HEK293T (cell line): ENCODE measurements at regions not wholly inside any gene's neighbourhood (a gene's known extent, or its start where the extent isn't known, plus 50 kb on each side); places are given as distances from the start of the nearest gene placed in this dataset.

ENCODE experiments used
- CTCF ChIA-PET: fragments of 350-600 bp; formaldehyde crosslinking; extraction: SDS; loops from one replicate; lab custom pipeline; 2021; ENCODE audit warnings: antibody characterized with exemption, inconsistent platforms; lab: Yijun Ruan, JAX
- POLR2A ChIA-PET: fragments of 350-600 bp; formaldehyde crosslinking; extraction: SDS; loops from one replicate; lab custom pipeline; 2020; ENCODE audit warnings: antibody characterized with exemption, inconsistent platforms; lab: Yijun Ruan, JAX
- DNase-seq: peaks from one replicate; pipeline ENCODE4 v3.0.0; 2012; ENCODE audit warnings: mixed read lengths; ENCODE audit errors: extremely low spot score
- ARNT ChIP-seq: fragments of 450-650 bp; IDR thresholded peaks from 2 replicates; pipeline ENCODE4 v1.6.1; 2017; ENCODE audit warnings: mild to moderate bottlenecking
- BHLHE40 ChIP-seq: fragments of 450-650 bp; IDR thresholded peaks from 2 replicates; pipeline ENCODE4 v1.6.1; 2016; ENCODE audit warnings: mild to moderate bottlenecking, moderate library complexity, borderline replicate concordance
- CTBP1 ChIP-seq: fragments of 450-650 bp; IDR thresholded peaks from 2 replicates; pipeline ENCODE4 v1.6.1; 2016; ENCODE audit warnings: borderline replicate concordance
- ELF4 ChIP-seq: fragments of 450-650 bp; IDR thresholded peaks from 2 replicates; pipeline ENCODE4 v1.6.1; 2017; ENCODE audit warnings: antibody characterized with exemption
- FOXA1 ChIP-seq: fragments of 450-650 bp; IDR thresholded peaks from 2 replicates; pipeline ENCODE4 v1.6.1; 2016; ENCODE audit warnings: mild to moderate bottlenecking
- FOXK2 ChIP-seq: fragments of 450-650 bp; IDR thresholded peaks from 2 replicates; pipeline ENCODE4 v1.6.1; 2016; ENCODE audit warnings: mild to moderate bottlenecking
- FOXM1 ChIP-seq: fragments of 450-650 bp; IDR thresholded peaks from 2 replicates; pipeline ENCODE4 v1.6.1; 2017; ENCODE audit warnings: mild to moderate bottlenecking, borderline replicate concordance
- HDGF ChIP-seq: fragments of 450-650 bp; IDR thresholded peaks from 2 replicates; pipeline ENCODE4 v1.6.1; 2017; ENCODE audit warnings: antibody characterized with exemption, borderline replicate concordance
- L3MBTL2 ChIP-seq: fragments of 450-650 bp; conservative IDR thresholded peaks from 2 replicates; pipeline ENCODE4 v1.6.1; 2016; ENCODE audit warnings: mild to moderate bottlenecking
- LEF1 ChIP-seq: fragments of 450-650 bp; IDR thresholded peaks from 2 replicates; pipeline ENCODE4 v1.6.1; 2017; ENCODE audit warnings: mild to moderate bottlenecking, borderline replicate concordance
- NFRKB ChIP-seq: fragments of 450-650 bp; IDR thresholded peaks from 2 replicates; pipeline ENCODE4 v1.6.1; 2016; ENCODE audit warnings: mild to moderate bottlenecking, moderate library complexity
- SP1 ChIP-seq: fragments of 450-650 bp; IDR thresholded peaks from 2 replicates; pipeline ENCODE4 v1.6.1; 2017
- SUZ12 ChIP-seq: fragments of 450-650 bp; IDR thresholded peaks from 2 replicates; pipeline ENCODE4 v1.6.1; 2016; ENCODE audit warnings: mild to moderate bottlenecking
- TARDBP ChIP-seq: fragments of 450-650 bp; IDR thresholded peaks from 2 replicates; pipeline ENCODE4 v1.6.1; 2016
- ZNF384 ChIP-seq: fragments of 450-650 bp; IDR thresholded peaks from 2 replicates; pipeline ENCODE4 v1.6.1; 2016
- TF ChIP-seq, protein P1 (sequence below): fragments of 450-650 bp; IDR thresholded peaks from 2 replicates; pipeline ENCODE4 v1.6.1; 2016

DNA sequence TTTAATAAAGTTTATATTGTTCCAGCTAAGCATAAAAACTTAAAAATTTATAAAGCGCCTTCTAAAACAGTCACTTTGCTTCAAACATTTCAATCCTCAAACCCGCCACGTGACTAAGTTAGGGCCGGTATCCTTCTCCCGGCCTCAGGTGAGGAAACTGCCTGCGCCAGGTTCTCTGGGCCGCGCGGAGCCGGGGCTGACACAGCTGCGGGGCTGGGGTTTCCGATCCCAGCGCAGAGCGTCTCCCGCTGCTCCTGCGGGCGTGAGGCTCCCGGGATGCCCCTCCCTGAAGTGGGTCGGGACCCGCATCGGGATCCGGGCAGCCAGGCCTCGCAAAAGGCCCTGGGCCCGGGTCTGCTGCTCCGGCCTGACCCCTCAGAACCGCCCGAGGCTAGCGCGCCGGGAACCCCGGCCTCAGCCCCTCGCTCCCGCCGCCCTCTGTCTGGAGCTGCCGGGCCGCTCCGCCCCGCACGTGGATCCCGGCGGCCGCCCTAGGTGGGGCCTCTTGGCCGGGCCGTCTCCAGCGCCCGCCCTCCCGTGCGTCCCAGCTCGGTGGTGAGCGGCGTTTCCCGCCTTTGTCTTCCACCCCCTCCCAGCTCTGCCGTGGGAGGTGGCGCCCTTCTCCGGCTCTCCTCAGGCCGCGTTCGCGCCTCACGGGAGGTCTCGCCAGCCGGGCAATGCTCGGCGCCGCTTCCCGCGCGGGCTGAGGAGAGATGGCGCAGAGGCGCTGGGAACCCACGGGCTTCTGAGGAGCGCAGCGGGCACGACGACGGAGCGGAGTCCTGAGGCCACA, 267.9 kb downstream of the DLL1 start:
- CTCF ChIA-PET = no interaction called here
- TF ChIP-seq FOXK2 (no peak), FOXA1 (no peak), ZNF384 (no peak), BHLHE40 (no peak), ELF4 (no peak)
- POLR2A ChIA-PET = no interaction called here
- DNase-seq = no peak

DNA sequence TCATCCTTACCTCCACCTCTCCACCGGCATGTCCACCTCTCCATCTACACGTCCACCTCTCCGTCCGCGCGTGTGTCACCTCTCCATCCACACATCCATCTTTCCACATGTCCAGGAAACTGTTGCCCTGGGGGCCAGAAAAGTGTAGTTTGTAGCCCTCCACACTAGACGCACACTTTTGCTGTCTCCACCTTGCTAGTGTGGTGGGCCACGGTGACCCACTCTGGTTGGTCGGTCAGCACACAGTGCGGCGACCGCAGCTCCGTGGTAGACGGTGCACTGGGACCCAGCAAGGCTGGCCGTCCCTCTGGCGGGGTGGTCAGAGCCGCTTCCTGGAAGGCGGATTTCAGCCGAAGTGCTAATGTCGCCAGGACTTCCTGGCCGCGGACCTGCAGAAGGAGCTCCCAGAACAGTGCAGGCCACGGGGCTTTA, 268.6 kb downstream of the DLL1 start:
- CTCF ChIA-PET = no interaction called here
- DNase-seq = no peak
- POLR2A ChIA-PET = no interaction called here
- TF ChIP-seq, protein P1, sequence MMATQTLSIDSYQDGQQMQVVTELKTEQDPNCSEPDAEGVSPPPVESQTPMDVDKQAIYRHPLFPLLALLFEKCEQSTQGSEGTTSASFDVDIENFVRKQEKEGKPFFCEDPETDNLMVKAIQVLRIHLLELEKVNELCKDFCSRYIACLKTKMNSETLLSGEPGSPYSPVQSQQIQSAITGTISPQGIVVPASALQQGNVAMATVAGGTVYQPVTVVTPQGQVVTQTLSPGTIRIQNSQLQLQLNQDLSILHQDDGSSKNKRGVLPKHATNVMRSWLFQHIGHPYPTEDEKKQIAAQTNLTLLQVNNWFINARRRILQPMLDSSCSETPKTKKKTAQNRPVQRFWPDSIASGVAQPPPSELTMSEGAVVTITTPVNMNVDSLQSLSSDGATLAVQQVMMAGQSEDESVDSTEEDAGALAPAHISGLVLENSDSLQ = no peak
- no peak for TF ChIP-seq BHLHE40
- TF ChIP-seq ELF4 = no peak
- TF ChIP-seq TARDBP = no peak
- TF ChIP-seq FOXA1 = no peak
- no peak for TF ChIP-seq SUZ12
- no peak for TF ChIP-seq ZNF384
- TF ChIP-seq NFRKB = no peak
- TF ChIP-seq SP1 = no peak
- TF ChIP-seq CTBP1 = no peak
- TF ChIP-seq FOXK2 = no peak
- no peak for TF ChIP-seq FOXM1
- TF ChIP-seq LEF1 = no peak
- no peak for TF ChIP-seq L3MBTL2
- TF ChIP-seq HDGF = no peak
- no peak for TF ChIP-seq ARNT

DNA sequence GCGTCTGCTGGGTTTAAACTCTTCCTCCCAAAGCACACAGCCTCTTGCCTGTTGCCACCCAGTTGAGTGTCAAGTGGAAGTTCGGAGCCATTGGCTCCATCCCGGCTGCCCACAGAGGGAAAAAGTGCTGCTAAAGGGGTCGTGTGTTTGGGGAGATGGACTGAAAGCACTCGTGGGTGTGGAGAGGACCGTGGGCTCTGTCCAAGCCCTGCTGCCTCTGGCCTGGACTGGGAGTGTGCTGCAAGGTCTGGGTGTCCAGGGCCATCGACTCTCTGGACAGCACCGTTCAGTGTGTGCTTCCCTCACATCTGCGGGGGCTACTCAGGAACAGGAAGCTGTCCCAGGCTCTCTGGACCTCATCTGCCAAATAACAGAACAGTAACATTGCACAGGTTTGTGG, 269.3 kb downstream of the DLL1 start:
- POLR2A ChIA-PET = no interaction called here
- DNase-seq = no peak
- TF ChIP-seq NFRKB = no peak
- no peak for TF ChIP-seq BHLHE40
- TF ChIP-seq SUZ12 = no peak
- TF ChIP-seq, protein P1 = no peak
- no peak for TF ChIP-seq FOXK2
- TF ChIP-seq TARDBP = no peak
- no peak for TF ChIP-seq ARNT
- CTCF ChIA-PET = no interaction called here

DNA sequence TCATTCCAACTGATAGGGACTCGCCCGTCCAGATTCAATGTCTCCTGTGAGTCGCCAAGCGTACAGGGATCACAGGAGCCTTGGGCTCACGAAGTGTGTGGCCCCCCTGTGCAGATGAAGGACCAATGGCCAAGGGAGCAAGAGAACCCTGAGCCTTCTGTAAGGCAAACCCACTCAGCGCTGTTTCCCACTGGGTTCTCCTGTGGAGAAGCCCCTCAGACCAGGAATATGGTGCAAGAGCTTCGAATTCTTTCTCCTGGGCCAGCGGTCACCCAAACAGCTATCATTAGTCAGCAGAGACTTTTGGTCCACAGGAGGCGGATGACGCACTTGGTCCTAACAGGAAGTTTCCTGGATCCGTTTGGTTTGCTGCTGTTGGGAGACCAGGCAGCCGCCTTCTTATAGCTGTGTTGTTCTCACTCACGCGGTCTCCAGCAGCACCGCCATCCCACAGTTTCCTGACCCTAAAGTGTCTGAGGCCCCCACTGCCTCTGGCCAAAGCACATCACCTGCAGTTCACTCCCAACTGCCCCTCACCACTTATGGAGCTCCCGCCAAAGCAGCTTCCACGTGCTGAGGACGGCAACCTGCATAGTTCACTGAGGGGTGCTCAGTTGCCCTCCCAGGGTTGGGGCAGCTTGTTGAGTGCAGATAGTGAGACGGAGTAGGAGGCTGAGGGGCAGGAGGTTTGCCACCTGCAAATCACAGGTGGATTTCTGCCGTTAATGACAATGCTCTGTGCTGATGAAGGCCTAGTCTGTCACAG, 268.6 kb downstream of the ERMARD start:
- ChIA-PET CTCF (no interaction called here), POLR2A (no interaction called here)
- DNase-seq = no peak
- TF ChIP-seq TARDBP = no peak
- no peak for TF ChIP-seq LEF1
- no peak for TF ChIP-seq SP1
- TF ChIP-seq BHLHE40 = no peak
- TF ChIP-seq ZNF384 = no peak
- TF ChIP-seq, protein P1 = no peak
- TF ChIP-seq ARNT = no peak
- no peak for TF ChIP-seq CTBP1
- TF ChIP-seq HDGF = no peak

DNA sequence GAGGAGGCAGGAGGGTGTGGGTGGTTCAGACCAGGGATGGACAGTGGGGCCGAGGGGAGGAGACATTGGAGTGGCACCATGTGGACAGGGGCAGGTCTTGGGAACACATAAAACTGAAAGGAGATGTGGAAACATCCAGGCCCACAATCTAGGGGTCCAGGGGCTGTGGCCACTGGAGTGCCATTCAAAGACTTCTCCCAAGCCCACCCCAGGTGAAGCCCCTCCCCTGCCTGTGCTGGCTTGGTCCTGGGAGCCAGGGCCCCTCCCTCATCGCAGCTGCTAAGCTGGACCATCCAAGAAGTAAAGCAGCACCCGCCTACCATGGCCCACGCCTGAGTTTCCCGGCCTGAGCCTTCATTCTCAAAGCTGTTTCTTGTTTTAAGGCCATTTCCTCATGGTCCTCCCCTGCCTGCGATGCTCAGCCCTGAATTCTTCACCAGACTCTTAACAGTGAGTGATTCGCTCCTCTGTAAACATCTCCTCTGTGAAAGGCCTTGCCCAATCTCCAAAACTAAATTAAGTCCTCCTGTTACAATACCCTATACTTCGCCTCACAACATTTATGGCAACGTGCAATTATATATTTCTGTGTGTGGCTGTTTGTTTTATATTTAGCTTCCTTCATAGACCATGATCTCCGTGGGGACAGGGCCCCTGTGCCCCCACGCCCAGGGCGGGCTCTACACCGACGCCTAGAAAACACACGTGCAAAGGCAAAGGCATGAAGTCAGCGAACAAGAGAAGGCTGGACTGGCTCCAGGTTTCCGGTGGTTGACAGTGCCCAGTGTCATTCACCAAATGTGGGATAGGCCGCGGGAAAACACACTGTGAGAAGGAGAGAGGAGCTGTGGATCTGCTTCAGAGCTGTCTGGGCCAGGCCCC, 267.8 kb downstream of the ERMARD start:
- ChIA-PET CTCF (no interaction called here), POLR2A (no interaction called here)
- TF ChIP-seq, protein P1 = no peak
- TF ChIP-seq ARNT = no peak
- TF ChIP-seq BHLHE40 = no peak
- no peak for TF ChIP-seq CTBP1
- no peak for TF ChIP-seq L3MBTL2
- TF ChIP-seq ELF4 = no peak
- no peak for TF ChIP-seq HDGF
- no peak for TF ChIP-seq FOXK2
- no peak for TF ChIP-seq SP1
- TF ChIP-seq SUZ12 = no peak
- TF ChIP-seq ZNF384 = no peak
- no peak for TF ChIP-seq LEF1
- TF ChIP-seq NFRKB = no peak
- no peak for TF ChIP-seq FOXM1
- TF ChIP-seq FOXA1 = no peak
- no peak for TF ChIP-seq TARDBP
- no peak for DNase-seq
